Mucosa of rectum (tissue), 2 donors: ENCODE measurements at regions not wholly inside any gene's neighbourhood (a gene's known extent, or its start where the extent isn't known, plus 50 kb on each side); places are given as distances from the start of the nearest gene placed in this dataset.

Source experiments
- H3K27ac ChIP-seq, 2 donors: one replicate each; pipeline ENCODE4 v1.7.0; 2013; ENCODE audit warnings: inconsistent platforms in 2 of 2, low read depth in 2 of 2, low read length in 2 of 2
- H3K27me3 ChIP-seq, 2 donors: one replicate each; pipeline ENCODE4 v1.7.0; 2013; ENCODE audit warnings: low read length in 2 of 2; ENCODE audit not compliant: control insufficient read depth in 2 of 2, insufficient read depth in 2 of 2
- H3K36me3 ChIP-seq, 2 donors: one replicate each; pipeline ENCODE4 v1.7.0; 2013; ENCODE audit warnings: low read length in 2 of 2; ENCODE audit not compliant: control insufficient read depth in 2 of 2, insufficient read depth in 2 of 2
- H3K4me1 ChIP-seq, 2 donors: one replicate each; pipeline ENCODE4 v1.7.0; 2013; ENCODE audit warnings: low read length in 2 of 2, mild to moderate bottlenecking in 1 of 2; ENCODE audit not compliant: control insufficient read depth in 2 of 2, insufficient read depth in 2 of 2
- H3K4me3 ChIP-seq, 2 donors: one replicate each; pipeline ENCODE4 v1.7.0; 2013; ENCODE audit warnings: low read length in 2 of 2
- H3K9ac ChIP-seq, 2 donors: one replicate each; pipeline ENCODE4 v1.7.0; 2013; ENCODE audit warnings: low read length in 2 of 2, low read depth in 1 of 2, mild to moderate bottlenecking in 1 of 2
- H3K9me3 ChIP-seq, 2 donors: one replicate each; pipeline ENCODE4 v1.7.0; 2013; ENCODE audit warnings: low read length in 2 of 2; ENCODE audit not compliant: control insufficient read depth in 2 of 2
- donor health status: healthy.
- donor health status: Normal muscosa, but diverticular disease.

- Histone ChIP-seq H3K4me1 (no peaks in the 10 kb centered on the region), H3K27me3 (no peaks in the 10 kb centered on the region), H3K9ac (no peak overlapping the region), H3K9me3 (peaks cover 0 to 3% of the 10 kb centered on the region in 2 donors), H3K27ac (no peak overlapping the region), H3K36me3 (no peaks in the 10 kb centered on the region), H3K4me3 (no peak overlapping the region)
Observed at GRCh38 chr13:104310861-104311260, 1244.6 kb upstream of the SLC10A2 start.

- H3K27ac ChIP-seq = no peak overlapping the region
- no peaks in the 10 kb centered on the region for H3K27me3 ChIP-seq
- no peak overlapping the region for H3K9ac ChIP-seq
- no peaks in the 10 kb centered on the region for H3K36me3 ChIP-seq
- no peaks in the 10 kb centered on the region for H3K4me1 ChIP-seq
- peaks cover 0 to 3% of the 10 kb centered on the region in 2 donors for H3K9me3 ChIP-seq
- no peak overlapping the region for H3K4me3 ChIP-seq
Observed at GRCh38 chr13:104309431-104309830, 1243.2 kb upstream of the SLC10A2 start.

- Histone ChIP-seq H3K4me3 (no peak overlapping the region), H3K4me1 (no peaks in the 10 kb centered on the region), H3K9ac (no peak overlapping the region), H3K27ac (no peak overlapping the region), H3K27me3 (no peaks in the 10 kb centered on the region), H3K9me3 (no peaks in the 10 kb centered on the region), H3K36me3 (no peaks in the 10 kb centered on the region)
Observed at GRCh38 chr13:104301171-104301975, 1235.2 kb upstream of the SLC10A2 start.

- H3K4me1 ChIP-seq = no peaks in the 10 kb centered on the region
- no peak overlapping the region for H3K9ac ChIP-seq
- no peaks in the 10 kb centered on the region for H3K36me3 ChIP-seq
- H3K27ac ChIP-seq = no peak overlapping the region
- no peaks in the 10 kb centered on the region for H3K27me3 ChIP-seq
- H3K4me3 ChIP-seq = no peak overlapping the region
- H3K9me3 ChIP-seq = no peaks in the 10 kb centered on the region
Observed at GRCh38 chr13:104297075-104297474, 1230.9 kb upstream of the SLC10A2 start.

- no peaks in the 10 kb centered on the region for H3K27me3 ChIP-seq
- no peaks in the 10 kb centered on the region for H3K4me1 ChIP-seq
- no peaks in the 10 kb centered on the region for H3K36me3 ChIP-seq
- H3K9ac ChIP-seq = no peak overlapping the region
- H3K9me3 ChIP-seq = no peaks in the 10 kb centered on the region
- no peak overlapping the region for H3K27ac ChIP-seq
- H3K4me3 ChIP-seq = no peak overlapping the region
Observed at GRCh38 chr13:104296286-104296685, 1230.1 kb upstream of the SLC10A2 start.

- Histone ChIP-seq H3K27ac (no peak overlapping the region), H3K4me1 (no peaks in the 10 kb centered on the region), H3K36me3 (no peaks in the 10 kb centered on the region), H3K4me3 (no peak overlapping the region), H3K9me3 (no peaks in the 10 kb centered on the region), H3K9ac (no peak overlapping the region), H3K27me3 (no peaks in the 10 kb centered on the region)
Observed at GRCh38 chr13:104295537-104295936, 1229.3 kb upstream of the SLC10A2 start.

GRCh38 chr13:104289400-104289799 lies 1223.2 kb upstream of the SLC10A2 start:
- no peaks in the 10 kb centered on the region for H3K4me1 ChIP-seq
- H3K9me3 ChIP-seq = no peaks in the 10 kb centered on the region
- no peaks in the 10 kb centered on the region for H3K36me3 ChIP-seq
- no peak overlapping the region for H3K4me3 ChIP-seq
- no peak overlapping the region for H3K27ac ChIP-seq
- no peaks in the 10 kb centered on the region for H3K27me3 ChIP-seq
- H3K9ac ChIP-seq = no peak overlapping the region

GRCh38 chr13:104288496-104288895 lies 1222.3 kb upstream of the SLC10A2 start:
- no peaks in the 10 kb centered on the region for H3K36me3 ChIP-seq
- no peak overlapping the region for H3K27ac ChIP-seq
- no peaks in the 10 kb centered on the region for H3K27me3 ChIP-seq
- no peak overlapping the region for H3K9ac ChIP-seq
- no peaks in the 10 kb centered on the region for H3K4me1 ChIP-seq
- H3K9me3 ChIP-seq = no peaks in the 10 kb centered on the region
- H3K4me3 ChIP-seq = no peak overlapping the region

GRCh38 chr13:104286566-104287290 lies 1220.5 kb upstream of the SLC10A2 start:
- Histone ChIP-seq H3K4me3 (no peak overlapping the region), H3K9me3 (no peaks in the 10 kb centered on the region), H3K9ac (no peak overlapping the region), H3K4me1 (no peaks in the 10 kb centered on the region), H3K36me3 (no peaks in the 10 kb centered on the region), H3K27me3 (no peaks in the 10 kb centered on the region), H3K27ac (no peak overlapping the region)

GRCh38 chr13:104281910-104282309 lies 1215.7 kb upstream of the SLC10A2 start:
- Histone ChIP-seq H3K9ac (no peak overlapping the region), H3K4me1 (no peaks in the 10 kb centered on the region), H3K27me3 (no peaks in the 10 kb centered on the region), H3K9me3 (no peaks in the 10 kb centered on the region), H3K27ac (no peak overlapping the region), H3K36me3 (no peaks in the 10 kb centered on the region), H3K4me3 (no peak overlapping the region)
